ENCODE measurements at regions not wholly inside any gene's neighbourhood (a gene's known extent, or its start where the extent isn't known, plus 50 kb on each side); places are given as distances from the start of the nearest gene placed in this dataset.
A peak's percentile ranks its signal among the peaks of the same experiment; 100 is the strongest.

DNA sequence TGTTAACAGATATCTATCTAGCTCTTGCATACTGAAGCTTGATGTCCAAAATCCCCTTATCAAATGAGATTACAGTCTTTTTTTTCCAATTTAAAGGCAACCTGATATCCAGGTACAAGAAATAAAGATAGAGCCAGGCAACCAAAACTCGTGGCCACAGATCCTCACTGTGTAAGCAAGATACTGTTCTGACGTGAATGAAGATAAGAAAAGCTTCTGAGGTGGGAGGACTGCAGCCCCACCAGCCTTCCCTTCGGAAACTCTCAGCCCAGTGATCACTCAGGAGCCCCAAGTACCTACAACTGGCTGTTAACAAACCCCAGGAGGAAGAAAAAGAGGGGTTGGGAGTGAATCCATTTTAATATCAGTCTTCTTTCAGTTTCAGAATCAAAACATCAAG, 191.6 kb downstream of the EFNB2 start:
- H3K23me2 ChIP-seq (ENCODE audit: low read depth, low read length) = 0 out of 2 replicates have a peak, but pooled peaks cover under 1% of the 10 kb centered on the region
- H2BK120ac ChIP-seq (replicated peaks; ENCODE audit: low read depth, low read length) = no peak overlapping the region
- H4K91ac ChIP-seq (replicated peaks; ENCODE audit: insufficient read length, low read length) = no peak overlapping the region
- H3K27ac ChIP-seq (ENCODE audit: low read depth, low read length) = no peak overlapping the region
- H3K18ac ChIP-seq (ENCODE audit: extremely low read depth, low read length) = no peak overlapping the region
- peak overlapping the region; percentile 41; the same call in 1 of the 2 replicates for H2AFZ ChIP-seq (ENCODE audit: low read length)
- no peak overlapping the region for H3K9ac ChIP-seq (replicated peaks in 1 of 4; ENCODE audit: extremely low read depth in 1 of 4, low read depth in 3 of 4, low read length in 3 of 4)
- H3K4me3 ChIP-seq (ENCODE audit: extremely low read depth in 1 of 4, insufficient read depth in 2 of 4, low read depth in 3 of 4, low read length in 4 of 4) = no peak overlapping the region
- no peak overlapping the region for H4K5ac ChIP-seq (ENCODE audit: insufficient read length, low read depth, low read length)
- H2AK5ac ChIP-seq (ENCODE audit: low read depth, low read length) = no peak overlapping the region
- H3K4ac ChIP-seq (replicated peaks; ENCODE audit: insufficient read length, low read depth, low read length) = peak overlapping the region; percentile 14
- DNase-seq (ENCODE audit: low read depth in 1 of 2, low spot score in 2 of 2) (no peak), FAIRE-seq (no peak)
- H4K20me1 ChIP-seq (replicated peaks in 1 of 2; ENCODE audit: control insufficient read depth in 1 of 2, insufficient read depth in 2 of 2, low read length in 2 of 2) = no peaks in the 10 kb centered on the region
- no peak overlapping the region for H3K14ac ChIP-seq (ENCODE audit: insufficient read length)
- ChIA-PET POLR2A (ENCODE audit: partially characterized antibody) (no interaction called here), CTCF (ENCODE audit: partially characterized antibody) (interaction anchor here (0.6 to 1.0 kb wide), 3 partner anchors 186 to 779 kb away, joined by 3 to 4 read pairs (median 3); no protein-coding TSS in a partner anchor)
- H2BK20ac ChIP-seq (ENCODE audit: low read length) = no peak overlapping the region
- no peak overlapping the region for H4K8ac ChIP-seq (ENCODE audit: extremely low read depth, insufficient read depth, low read length)
- no peak overlapping the region for H2BK5ac ChIP-seq (ENCODE audit: low read depth, low read length)
- no peaks in the 10 kb centered on the region for H3K79me2 ChIP-seq (ENCODE audit: control insufficient read depth in 1 of 2, insufficient read depth in 2 of 2, low read length in 2 of 2)
- H3K36me3 ChIP-seq (ENCODE audit: control insufficient read depth in 2 of 4, insufficient read depth in 4 of 4, low read length in 3 of 4) = no peaks in the 10 kb centered on the region
- no peak overlapping the region for H3K4me2 ChIP-seq (ENCODE audit: insufficient read depth in 1 of 2, low read depth in 2 of 2, low read length in 2 of 2)
- peaks cover 4 to 11% of the 10 kb centered on the region in 2 experiments for H3K9me3 ChIP-seq (ENCODE audit: insufficient read depth in 2 of 2, low read depth in 1 of 2, low read length in 1 of 2)
- peak overlapping the region; percentile 27; the same call in 1 of the 2 replicates for H2BK12ac ChIP-seq (ENCODE audit: low read depth, low read length)
- no peaks in the 10 kb centered on the region for H3K27me3 ChIP-seq (replicated peaks in 1 of 4; ENCODE audit: control insufficient read depth in 3 of 4, extremely low read depth in 1 of 4, insufficient read depth in 3 of 4, low read length in 3 of 4)
- H3K23ac ChIP-seq (ENCODE audit: insufficient read length) = no peak overlapping the region
- H3K4me1 ChIP-seq (replicated peaks in 1 of 4; ENCODE audit: control insufficient read depth in 3 of 4, insufficient read depth in 4 of 4, low read length in 3 of 4) = peaks cover 2 to 5% (median 3%) of the 10 kb centered on the region in 4 experiments; a peak in 3 of 7 replicates
- no peak overlapping the region for H3K56ac ChIP-seq (replicated peaks; ENCODE audit: insufficient read length, low read depth, low read length)
- no peaks in the 10 kb centered on the region for H3K79me1 ChIP-seq (ENCODE audit: low read depth, low read length)
- WGBS, 2 experiments (ENCODE audit: extremely low coverage in 1 of 2, insufficient coverage in 1 of 2, insufficient read length in 1 of 2, insufficient replicate concordance in 2 of 2, low coverage in 1 of 2, low lambda C conversion rate in 2 of 2, missing lambda C conversion rate in 1 of 2) = 50% methylated on average over 3 of the region's 3 CpGs; no CpG with 5 or more reads in 1 of the 2 experiments
- no peak overlapping the region for H2BK15ac ChIP-seq (ENCODE audit: low read length)
- no peak for TF ChIP-seq CHD1 (IDR thresholded peaks at IDR 0.05; ENCODE audit: low read depth, low read length)
- TF ChIP-seq, protein P1, sequence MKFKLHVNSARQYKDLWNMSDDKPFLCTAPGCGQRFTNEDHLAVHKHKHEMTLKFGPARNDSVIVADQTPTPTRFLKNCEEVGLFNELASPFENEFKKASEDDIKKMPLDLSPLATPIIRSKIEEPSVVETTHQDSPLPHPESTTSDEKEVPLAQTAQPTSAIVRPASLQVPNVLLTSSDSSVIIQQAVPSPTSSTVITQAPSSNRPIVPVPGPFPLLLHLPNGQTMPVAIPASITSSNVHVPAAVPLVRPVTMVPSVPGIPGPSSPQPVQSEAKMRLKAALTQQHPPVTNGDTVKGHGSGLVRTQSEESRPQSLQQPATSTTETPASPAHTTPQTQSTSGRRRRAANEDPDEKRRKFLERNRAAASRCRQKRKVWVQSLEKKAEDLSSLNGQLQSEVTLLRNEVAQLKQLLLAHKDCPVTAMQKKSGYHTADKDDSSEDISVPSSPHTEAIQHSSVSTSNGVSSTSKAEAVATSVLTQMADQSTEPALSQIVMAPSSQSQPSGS (IDR thresholded peaks at IDR 0.05; ENCODE audit: low read length) = no peak
- no peak for TF ChIP-seq SP2 (IDR thresholded peaks at IDR 0.05; ENCODE audit: low read length)
- no peak for TF ChIP-seq JUN (IDR thresholded peaks at IDR 0.05; ENCODE audit: low read depth, low read length)
